CD8-positive, alpha-beta memory T cell (primary cell): ENCODE measurements at regions not wholly inside any gene's neighbourhood (a gene's known extent, or its start where the extent isn't known, plus 50 kb on each side); places are given as distances from the start of the nearest gene placed in this dataset.
"Not testable (repeated sequence)": the region's sequence is repeated elsewhere in the genome, so short reads cannot be mapped to it uniquely, and the experiment has no call there.

Source experiments
- CTCF ChIA-PET: fragments of 350-600 bp; sonication (Branson Sonifier 250); formaldehyde crosslinking; loops from one replicate; lab custom pipeline; 2021; ENCODE audit warnings: antibody characterized with exemption; lab: Charles Lee
- POLR2A ChIA-PET: fragments of 350-600 bp; sonication (Branson Sonifier 250); formaldehyde crosslinking; loops from one replicate; lab custom pipeline; 2021; ENCODE audit warnings: antibody characterized with exemption; lab: Charles Lee
- DNase-seq, 5 donors: peaks; one replicate each; pipeline versions ENCODE4 v3.0.0 to v3.0.0-alpha.2; 2020 to 2022; ENCODE audit warnings: mixed read lengths in 1 of 5
- H3K27ac ChIP-seq: one replicate; pipeline ENCODE4 v1.7.0; 2013; ENCODE audit warnings: low read depth, mild to moderate bottlenecking, low read length, moderate library complexity
- H3K27me3 ChIP-seq: 2 replicates; pipeline ENCODE4 v1.7.0; 2013; ENCODE audit warnings: low read length, mild to moderate bottlenecking; ENCODE audit not compliant: insufficient read depth, poor library complexity, severe bottlenecking
- H3K36me3 ChIP-seq: 2 replicates; pipeline ENCODE4 v1.7.0; 2013; ENCODE audit warnings: mild to moderate bottlenecking, low read length, moderate library complexity; ENCODE audit not compliant: insufficient read depth
- H3K4me1 ChIP-seq: 2 replicates; pipeline ENCODE4 v1.7.0; 2013; ENCODE audit warnings: mild to moderate bottlenecking, low read length, moderate library complexity; ENCODE audit not compliant: insufficient read depth
- H3K4me3 ChIP-seq: 2 replicates; pipeline ENCODE4 v1.7.0; 2013; ENCODE audit warnings: mild to moderate bottlenecking, low read length
- H3K9me3 ChIP-seq: 2 replicates; pipeline ENCODE4 v1.7.0; 2013; ENCODE audit warnings: mild to moderate bottlenecking, low read length
- H3K27ac Mint-ChIP-seq, 8 donors: one replicate each; pipeline ENCODE4 v1.8.0; 2020 to 2021; ENCODE audit warnings: mixed read lengths in 8 of 8, mild to moderate bottlenecking in 6 of 8, inconsistent platforms in 3 of 8, moderate library complexity in 3 of 8
- H3K27me3 Mint-ChIP-seq, 2 donors: one replicate each; pipeline ENCODE4 v1.8.0; 2020 to 2021; ENCODE audit warnings: mixed read lengths in 2 of 2, mild to moderate bottlenecking in 1 of 2, moderate library complexity in 1 of 2
- H3K36me3 Mint-ChIP-seq, 3 donors: one replicate each; pipeline ENCODE4 v1.8.0; 2020 to 2021; ENCODE audit warnings: mixed read lengths in 3 of 3, inconsistent platforms in 1 of 3, mild to moderate bottlenecking in 1 of 3
- H3K4me1 Mint-ChIP-seq, 3 donors: one replicate each; pipeline ENCODE4 v1.8.0; 2020 to 2021; ENCODE audit warnings: mixed read lengths in 3 of 3, inconsistent platforms in 1 of 3, mild to moderate bottlenecking in 1 of 3
- H3K4me3 Mint-ChIP-seq, 7 donors: one replicate each; pipeline ENCODE4 v1.8.0; 2020 to 2021; ENCODE audit warnings: mixed read lengths in 7 of 7, mild to moderate bottlenecking in 6 of 7, moderate library complexity in 4 of 7, inconsistent platforms in 2 of 7
- H3K9me3 Mint-ChIP-seq, 5 donors: one replicate each; pipeline ENCODE4 v1.8.0; 2020 to 2022; ENCODE audit warnings: mixed read lengths in 5 of 5, mild to moderate bottlenecking in 3 of 5, moderate library complexity in 2 of 5, inconsistent platforms in 1 of 5

- Histone ChIP-seq H3K27ac (no peak overlapping the region), H3K36me3 (no peaks in the 10 kb centered on the region), H3K27me3 (no peaks in the 10 kb centered on the region), H3K4me3 (no peak overlapping the region), H3K4me1 (no peaks in the 10 kb centered on the region), H3K9me3 (no peaks in the 10 kb centered on the region)
- Mint-ChIP-seq H3K27ac (no peak overlapping the region), H3K27me3 (peaks cover 0 to 2% of the 10 kb centered on the region in 2 donors), H3K4me3 (no peak overlapping the region), H3K4me1 (no peaks in the 10 kb centered on the region), H3K36me3 (no peaks in the 10 kb centered on the region), H3K9me3 (peaks cover 0 to 4% (median 0%) of the 10 kb centered on the region in 5 donors)
- POLR2A ChIA-PET = no interaction called here
- DNase-seq = no peak
- CTCF ChIA-PET = no interaction called here
These were observed 585.6 kb downstream of the TBL1XR1 start for GRCh38 chr3:176611703-176612102.

- Mint-ChIP-seq H3K9me3 (peaks cover 0 to 11% (median 3%) of the 10 kb centered on the region in 5 donors), H3K36me3 (no peaks in the 10 kb centered on the region), H3K4me1 (no peaks in the 10 kb centered on the region), H3K27ac (no peak overlapping the region), H3K4me3 (no peak overlapping the region), H3K27me3 (peaks cover 0 to 3% of the 10 kb centered on the region in 2 donors)
- no peak overlapping the region for H3K4me3 ChIP-seq
- H3K4me1 ChIP-seq = no peaks in the 10 kb centered on the region
- CTCF ChIA-PET = no interaction called here
- H3K27ac ChIP-seq = no peak overlapping the region
- H3K27me3 ChIP-seq = no peaks in the 10 kb centered on the region
- DNase-seq = no peak
- H3K9me3 ChIP-seq = no peaks in the 10 kb centered on the region
- H3K36me3 ChIP-seq = no peaks in the 10 kb centered on the region
- POLR2A ChIA-PET = no interaction called here
These were observed 587.9 kb downstream of the TBL1XR1 start for GRCh38 chr3:176609361-176609760.

- DNase-seq, H3K4me3 Mint-ChIP-seq, H3K9me3 ChIP-seq, H3K4me1 ChIP-seq, H3K4me3 ChIP-seq, H3K27ac ChIP-seq, H3K27me3 ChIP-seq, POLR2A ChIA-PET, CTCF ChIA-PET, H3K27ac Mint-ChIP-seq, H3K4me1 Mint-ChIP-seq, H3K36me3 Mint-ChIP-seq, H3K27me3 Mint-ChIP-seq, H3K36me3 ChIP-seq: not testable (repeated sequence)
- H3K9me3 Mint-ChIP-seq = peaks cover 0 to 11% (median 3%) of the 10 kb centered on the region in 5 donors
These were observed 591.7 kb downstream of the TBL1XR1 start for GRCh38 chr3:176605553-176605952.

GRCh38 chr3:176595307-176595706 lies 602.0 kb downstream of the TBL1XR1 start:
- H3K9me3 ChIP-seq = no peaks in the 10 kb centered on the region
- Mint-ChIP-seq H3K4me3 (no peak overlapping the region), H3K4me1 (no peaks in the 10 kb centered on the region), H3K9me3 (peaks cover 0 to 1% (median 0%) of the 10 kb centered on the region in 5 donors), H3K27ac (no peak overlapping the region), H3K36me3 (no peaks in the 10 kb centered on the region), H3K27me3 (no peaks in the 10 kb centered on the region)
- no peaks in the 10 kb centered on the region for H3K4me1 ChIP-seq
- no peak overlapping the region for H3K4me3 ChIP-seq
- no peak for DNase-seq
- H3K36me3 ChIP-seq = no peaks in the 10 kb centered on the region
- no peaks in the 10 kb centered on the region for H3K27me3 ChIP-seq
- no peak overlapping the region for H3K27ac ChIP-seq
- ChIA-PET CTCF (no interaction called here), POLR2A (no interaction called here)

GRCh38 chr3:176590722-176591121 lies 606.6 kb downstream of the TBL1XR1 start:
- Histone ChIP-seq H3K27ac (no peak overlapping the region), H3K4me3 (no peak overlapping the region), H3K4me1 (no peaks in the 10 kb centered on the region), H3K36me3 (no peaks in the 10 kb centered on the region), H3K9me3 (no peaks in the 10 kb centered on the region), H3K27me3 (no peaks in the 10 kb centered on the region)
- ChIA-PET POLR2A (no interaction called here), CTCF (no interaction called here)
- H3K27ac Mint-ChIP-seq = no peak overlapping the region
- peaks cover 0 to 2% (median 0%) of the 10 kb centered on the region in 5 donors for H3K9me3 Mint-ChIP-seq
- no peak overlapping the region for H3K4me3 Mint-ChIP-seq
- H3K4me1 Mint-ChIP-seq = no peaks in the 10 kb centered on the region
- H3K27me3 Mint-ChIP-seq = no peaks in the 10 kb centered on the region
- no peaks in the 10 kb centered on the region for H3K36me3 Mint-ChIP-seq
- DNase-seq = no peak

GRCh38 chr3:176587089-176587488 lies 610.2 kb downstream of the TBL1XR1 start:
- Histone ChIP-seq H3K36me3 (no peaks in the 10 kb centered on the region), H3K9me3 (no peaks in the 10 kb centered on the region), H3K27me3 (no peaks in the 10 kb centered on the region), H3K27ac (no peak overlapping the region), H3K4me1 (no peaks in the 10 kb centered on the region), H3K4me3 (no peak overlapping the region)
- no peaks in the 10 kb centered on the region for H3K36me3 Mint-ChIP-seq
- H3K4me3 Mint-ChIP-seq = no peak overlapping the region
- H3K9me3 Mint-ChIP-seq = peaks cover 0 to 5% (median 2%) of the 10 kb centered on the region in 5 donors
- ChIA-PET POLR2A (no interaction called here), CTCF (no interaction called here)
- H3K27ac Mint-ChIP-seq = no peak overlapping the region
- no peak for DNase-seq
- no peaks in the 10 kb centered on the region for H3K27me3 Mint-ChIP-seq
- no peaks in the 10 kb centered on the region for H3K4me1 Mint-ChIP-seq

GRCh38 chr3:176584413-176585176 lies 612.7 kb downstream of the TBL1XR1 start:
- no peak for DNase-seq
- Histone ChIP-seq H3K36me3 (no peaks in the 10 kb centered on the region), H3K27ac (no peak overlapping the region), H3K4me3 (no peak overlapping the region), H3K4me1 (no peaks in the 10 kb centered on the region), H3K27me3 (no peaks in the 10 kb centered on the region), H3K9me3 (no peaks in the 10 kb centered on the region)
- ChIA-PET CTCF (no interaction called here), POLR2A (no interaction called here)
- H3K4me1 Mint-ChIP-seq = no peaks in the 10 kb centered on the region
- H3K27me3 Mint-ChIP-seq = no peaks in the 10 kb centered on the region
- H3K4me3 Mint-ChIP-seq = no peak overlapping the region
- no peak overlapping the region for H3K27ac Mint-ChIP-seq
- H3K36me3 Mint-ChIP-seq = no peaks in the 10 kb centered on the region
- peaks cover 0 to 7% (median 3%) of the 10 kb centered on the region in 5 donors for H3K9me3 Mint-ChIP-seq

GRCh38 chr3:176583956-176584355 lies 613.3 kb downstream of the TBL1XR1 start:
- Histone ChIP-seq H3K4me3 (no peak overlapping the region), H3K4me1 (no peaks in the 10 kb centered on the region), H3K9me3 (no peaks in the 10 kb centered on the region), H3K27ac (no peak overlapping the region), H3K27me3 (no peaks in the 10 kb centered on the region), H3K36me3 (no peaks in the 10 kb centered on the region)
- no peaks in the 10 kb centered on the region for H3K27me3 Mint-ChIP-seq
- ChIA-PET POLR2A (no interaction called here), CTCF (no interaction called here)
- H3K9me3 Mint-ChIP-seq = peaks cover 0 to 7% (median 3%) of the 10 kb centered on the region in 5 donors
- no peak for DNase-seq
- no peak overlapping the region for H3K27ac Mint-ChIP-seq
- no peak overlapping the region for H3K4me3 Mint-ChIP-seq
- no peaks in the 10 kb centered on the region for H3K4me1 Mint-ChIP-seq
- no peaks in the 10 kb centered on the region for H3K36me3 Mint-ChIP-seq
